ENCODE measurements at regions not wholly inside any gene's neighbourhood (a gene's known extent, or its start where the extent isn't known, plus 50 kb on each side); places are given as distances from the start of the nearest gene placed in this dataset.
A peak's percentile ranks its signal among the peaks of the same experiment; 100 is the strongest.
"Not testable (repeated sequence)": the region's sequence is repeated elsewhere in the genome, so short reads cannot be mapped to it uniquely, and the experiment has no call there.

DNA sequence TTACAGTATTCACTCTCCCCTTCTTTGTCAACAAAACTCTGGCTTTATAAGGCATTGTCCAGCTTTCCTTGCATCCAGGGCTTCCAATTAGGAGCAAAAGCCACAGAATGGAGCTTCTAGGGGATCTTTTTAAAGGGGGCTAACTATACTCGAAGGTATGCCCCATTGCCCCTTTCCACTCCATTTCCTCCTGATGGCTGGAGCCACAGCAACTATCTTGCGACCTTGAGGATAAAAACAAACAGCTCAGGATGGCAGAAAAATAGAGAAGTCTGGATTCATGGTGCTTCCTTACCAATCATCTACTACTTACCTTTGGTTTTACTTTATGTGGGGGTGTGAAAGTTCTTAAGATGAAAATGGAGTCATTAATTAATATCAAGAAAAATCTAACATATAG, 206.3 kb upstream of the PODXL start:
- no peaks in the 10 kb centered on the region for H3K4me1 ChIP-seq (ENCODE audit: control insufficient read depth, low read length)
- no peaks in the 10 kb centered on the region for H3K9me3 ChIP-seq (ENCODE audit: control insufficient read depth, insufficient read depth, low read length)
- no peak overlapping the region for H3K27ac ChIP-seq (ENCODE audit: low read depth, low read length)
- H3K4me2 ChIP-seq (ENCODE audit: low read length) = no peak overlapping the region
- H3K79me2 ChIP-seq (ENCODE audit: control insufficient read depth, low read length) = no peaks in the 10 kb centered on the region
- no peak overlapping the region for H3K4me3 ChIP-seq (ENCODE audit: low read length)
- H4K20me1 ChIP-seq (ENCODE audit: control insufficient read depth, insufficient read depth, low read depth, low read length) = no peaks in the 10 kb centered on the region
- no peaks in the 10 kb centered on the region for H3K9me2 ChIP-seq (replicated peaks; ENCODE audit: control insufficient read depth, low read length)
- no peaks in the 10 kb centered on the region for H3K36me3 ChIP-seq (ENCODE audit: control insufficient read depth, low read length)
- no peak for TF ChIP-seq CTCF (IDR thresholded peaks at IDR 0.05; ENCODE audit: low read depth, low read length, poor library complexity, severe bottlenecking)
- no peak for TF ChIP-seq EZH2phosphoT487 (IDR thresholded peaks at IDR 0.05; ENCODE audit: borderline replicate concordance, low read length)
- H3K27me3 ChIP-seq (ENCODE audit: control insufficient read depth, low read length) = peaks cover 15% of the 10 kb centered on the region; the same call in 1 of the 2 replicates
- no peaks in the 10 kb centered on the region for H3F3A ChIP-seq (ENCODE audit: control insufficient read depth, insufficient read depth)

DNA sequence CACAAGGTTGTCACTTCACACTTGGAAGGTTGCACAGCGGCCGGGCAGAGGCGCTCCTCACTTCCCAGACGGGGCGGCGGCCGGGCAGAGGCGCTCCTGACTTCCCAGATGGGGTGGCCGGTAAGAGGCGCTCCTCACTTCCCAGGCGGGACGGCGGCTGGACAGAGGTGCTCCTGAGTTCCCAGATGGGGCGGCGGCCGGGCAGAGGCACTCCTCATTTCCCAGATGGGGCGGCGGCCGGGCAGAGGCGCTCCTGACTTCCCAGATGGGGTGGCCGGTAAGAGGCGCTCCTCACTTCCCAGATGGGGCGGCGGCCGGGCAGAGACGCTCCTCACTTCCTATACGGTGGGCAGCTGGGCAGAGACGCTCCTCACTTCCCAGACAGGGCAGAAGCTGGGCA, 199.4 kb upstream of the PODXL start:
- not testable (repeated sequence) for H3F3A ChIP-seq (ENCODE audit: control insufficient read depth, insufficient read depth); H3K9me3 ChIP-seq (ENCODE audit: control insufficient read depth, insufficient read depth, low read length); H4K20me1 ChIP-seq (ENCODE audit: control insufficient read depth, insufficient read depth, low read depth, low read length); H3K4me2 ChIP-seq (ENCODE audit: low read length); H3K27ac ChIP-seq (ENCODE audit: low read depth, low read length); H3K4me3 ChIP-seq (ENCODE audit: low read length); H3K9me2 ChIP-seq (replicated peaks; ENCODE audit: control insufficient read depth, low read length); H3K79me2 ChIP-seq (ENCODE audit: control insufficient read depth, low read length); H3K36me3 ChIP-seq (ENCODE audit: control insufficient read depth, low read length); H3K4me1 ChIP-seq (ENCODE audit: control insufficient read depth, low read length)
- peaks cover 14% of the 10 kb centered on the region; the same call in 1 of the 2 replicates for H3K27me3 ChIP-seq (ENCODE audit: control insufficient read depth, low read length)

DNA sequence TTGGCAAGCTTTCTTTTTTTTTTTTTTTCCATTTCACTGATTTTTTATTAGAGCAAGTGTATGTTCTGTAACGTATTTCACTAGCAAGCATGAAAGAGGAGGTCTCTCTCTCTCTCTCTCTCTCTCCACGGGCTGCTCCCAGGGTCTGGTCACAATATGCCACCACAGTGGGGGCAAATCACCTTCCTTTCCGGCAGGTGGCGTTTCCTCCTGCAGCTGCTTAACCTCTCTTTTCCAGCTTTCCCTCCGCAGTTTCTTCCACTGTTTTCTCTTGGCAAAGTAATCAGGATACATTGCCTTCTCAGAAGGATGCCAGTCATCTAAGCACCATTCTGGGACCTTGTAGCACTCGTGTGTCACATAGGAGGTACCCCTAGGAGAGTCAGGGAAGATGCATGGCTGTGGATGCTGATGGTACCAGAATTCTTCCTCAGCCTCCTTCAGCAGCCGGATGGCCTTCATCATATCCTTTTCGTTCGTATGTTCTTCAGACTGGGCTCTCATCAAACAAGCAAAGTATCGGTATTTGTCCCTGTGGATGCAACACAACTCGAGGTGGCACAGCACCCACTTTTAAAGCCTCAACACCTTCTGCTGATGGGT, 197.3 kb upstream of the PODXL start:
- Histone ChIP-seq H3K9me3 (ENCODE audit: control insufficient read depth, insufficient read depth, low read length) (no peaks in the 10 kb centered on the region), H4K20me1 (ENCODE audit: control insufficient read depth, insufficient read depth, low read depth, low read length) (no peaks in the 10 kb centered on the region), H3K9me2 (replicated peaks; ENCODE audit: control insufficient read depth, low read length) (no peaks in the 10 kb centered on the region), H3K4me3 (ENCODE audit: low read length) (no peak overlapping the region), H3K4me1 (ENCODE audit: control insufficient read depth, low read length) (no peaks in the 10 kb centered on the region), H3K79me2 (ENCODE audit: control insufficient read depth, low read length) (no peaks in the 10 kb centered on the region), H3K36me3 (ENCODE audit: control insufficient read depth, low read length) (no peaks in the 10 kb centered on the region), H3K27me3 (ENCODE audit: control insufficient read depth, low read length) (peaks cover 8% of the 10 kb centered on the region; the same call in 1 of the 2 replicates), H3K4me2 (ENCODE audit: low read length) (no peak overlapping the region), H3F3A (ENCODE audit: control insufficient read depth, insufficient read depth) (no peaks in the 10 kb centered on the region), H3K27ac (ENCODE audit: low read depth, low read length) (no peak overlapping the region)
- TF ChIP-seq CTCF (IDR thresholded peaks at IDR 0.05; ENCODE audit: low read depth, low read length, poor library complexity, severe bottlenecking) (peak; percentile 70), EZH2phosphoT487 (IDR thresholded peaks at IDR 0.05; ENCODE audit: borderline replicate concordance, low read length) (no peak)

GRCh38 chr7:131747658-131748232, 191.3 kb upstream of the PODXL start:
- Histone ChIP-seq H3K9me3 (ENCODE audit: control insufficient read depth, insufficient read depth, low read length) (no peaks in the 10 kb centered on the region), H3K36me3 (ENCODE audit: control insufficient read depth, low read length) (no peaks in the 10 kb centered on the region), H3K4me2 (ENCODE audit: low read length) (no peak overlapping the region), H3K27ac (ENCODE audit: low read depth, low read length) (no peak overlapping the region), H3K4me3 (ENCODE audit: low read length) (no peak overlapping the region), H3K4me1 (ENCODE audit: control insufficient read depth, low read length) (no peaks in the 10 kb centered on the region), H3K9me2 (replicated peaks; ENCODE audit: control insufficient read depth, low read length) (no peaks in the 10 kb centered on the region), H4K20me1 (ENCODE audit: control insufficient read depth, insufficient read depth, low read depth, low read length) (no peaks in the 10 kb centered on the region), H3K27me3 (ENCODE audit: control insufficient read depth, low read length) (0 out of 2 replicates have a peak, but pooled peaks cover under 1% of the 10 kb centered on the region), H3F3A (ENCODE audit: control insufficient read depth, insufficient read depth) (no peaks in the 10 kb centered on the region), H3K79me2 (ENCODE audit: control insufficient read depth, low read length) (no peaks in the 10 kb centered on the region)
- TF ChIP-seq EZH2phosphoT487 (IDR thresholded peaks at IDR 0.05; ENCODE audit: borderline replicate concordance, low read length) = no peak
- TF ChIP-seq CTCF (IDR thresholded peaks at IDR 0.05; ENCODE audit: low read depth, low read length, poor library complexity, severe bottlenecking) = no peak
